HG02938 (cell line): ENCODE measurements at regions not wholly inside any gene's neighbourhood (a gene's known extent, or its start where the extent isn't known, plus 50 kb on each side); places are given as distances from the start of the nearest gene placed in this dataset.

Experiments used
- ATAC-seq: cut with Tn5 transposase; IDR thresholded peaks from one replicate; pipeline ENCODE4 v1.9.1; 2021; ENCODE audit warnings: mild to moderate bottlenecking, moderate library complexity; ENCODE audit not compliant: unreplicated experiment

GRCh38 chr14:101224356-101225156 lies 321.0 kb upstream of the RTL1 start:
- no peak for ATAC-seq

DNA sequence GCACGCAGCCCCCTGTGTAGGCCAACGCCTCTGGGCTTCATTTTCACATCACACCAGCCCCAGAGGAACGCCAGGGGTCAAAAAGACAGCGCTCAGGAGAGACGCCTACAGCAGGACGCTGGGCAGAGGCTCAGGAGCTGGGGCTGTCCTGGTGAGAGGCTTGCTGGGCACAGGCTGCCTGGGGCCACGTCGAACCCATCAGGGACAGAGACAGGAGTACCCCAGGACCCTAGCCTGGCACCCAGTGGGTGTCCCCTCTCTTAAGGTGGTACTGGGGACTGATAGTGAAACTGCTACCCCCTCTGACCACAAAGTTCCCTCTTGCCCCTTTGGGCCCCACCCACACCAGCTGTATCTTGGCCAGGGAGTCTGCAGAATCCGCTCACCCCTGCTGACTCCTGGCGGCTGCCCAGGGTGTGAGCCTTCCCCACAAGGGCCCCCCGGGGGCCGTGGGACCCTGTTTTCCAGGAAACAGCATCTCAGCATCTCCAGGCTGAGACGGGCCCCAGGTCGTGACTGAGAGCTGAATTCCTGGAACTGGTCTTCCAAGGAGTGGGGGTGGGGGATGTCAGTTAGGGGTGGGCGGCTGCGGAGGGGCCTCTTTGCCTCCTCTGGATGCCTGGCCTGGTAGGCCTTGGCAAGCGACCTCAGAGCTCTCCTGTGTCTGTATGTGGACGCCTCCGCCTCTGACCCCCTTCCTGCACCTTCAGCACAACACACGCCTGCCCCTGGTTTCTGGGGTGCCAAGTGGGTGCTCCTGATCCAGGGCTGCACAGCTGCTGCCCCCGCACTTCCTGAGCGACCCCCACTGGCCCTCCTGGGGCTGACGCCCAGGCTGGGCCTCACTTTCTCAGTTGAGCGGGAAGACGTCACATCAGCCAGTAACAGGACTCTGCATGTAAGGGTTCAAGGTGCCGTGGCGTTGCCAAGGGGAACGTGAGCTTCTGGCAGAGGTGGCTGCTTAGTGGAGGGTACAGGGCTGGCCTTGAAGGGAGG lies 321.9 kb upstream of the RTL1 start:
- ATAC-seq: no peak

- ATAC-seq: no peak
These were observed 322.7 kb upstream of the RTL1 start for GRCh38 chr14:101226265-101226602.

- ATAC-seq: no peak
These were observed 323.3 kb upstream of the RTL1 start for GRCh38 chr14:101226603-101227425.

GRCh38 chr14:101227611-101228594 lies 324.4 kb upstream of the RTL1 start:
- no peak for ATAC-seq

DNA sequence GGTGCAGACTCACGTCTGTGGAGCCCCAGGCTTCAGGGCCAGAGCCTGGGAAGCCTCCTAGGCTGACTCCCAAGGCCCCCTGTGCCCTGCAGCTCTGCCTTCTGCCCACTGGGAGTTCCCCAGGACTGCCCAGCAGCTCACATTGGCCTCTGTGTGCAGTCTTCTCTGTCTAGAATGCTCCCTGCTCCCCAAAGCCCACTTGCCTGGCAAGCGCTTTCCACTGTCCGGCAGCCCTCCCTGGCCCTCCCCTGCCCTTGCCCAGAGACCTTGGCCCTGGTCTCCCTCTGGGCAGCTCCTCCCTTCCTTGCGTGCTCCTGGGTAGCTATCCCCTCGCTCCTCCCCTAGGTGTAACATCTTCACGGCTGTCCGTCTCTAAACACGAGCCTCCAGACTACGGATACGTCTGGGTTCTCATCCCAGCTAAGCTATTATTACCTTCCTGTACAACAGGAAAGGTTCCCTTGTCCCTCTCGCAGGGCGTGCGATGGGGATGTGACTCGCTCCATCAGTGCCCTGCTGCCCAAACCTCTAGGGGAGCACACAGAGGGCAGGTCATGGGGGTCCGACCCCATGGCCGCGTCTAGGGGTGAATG lies 325.5 kb upstream of the RTL1 start:
- ATAC-seq: no peak

DNA sequence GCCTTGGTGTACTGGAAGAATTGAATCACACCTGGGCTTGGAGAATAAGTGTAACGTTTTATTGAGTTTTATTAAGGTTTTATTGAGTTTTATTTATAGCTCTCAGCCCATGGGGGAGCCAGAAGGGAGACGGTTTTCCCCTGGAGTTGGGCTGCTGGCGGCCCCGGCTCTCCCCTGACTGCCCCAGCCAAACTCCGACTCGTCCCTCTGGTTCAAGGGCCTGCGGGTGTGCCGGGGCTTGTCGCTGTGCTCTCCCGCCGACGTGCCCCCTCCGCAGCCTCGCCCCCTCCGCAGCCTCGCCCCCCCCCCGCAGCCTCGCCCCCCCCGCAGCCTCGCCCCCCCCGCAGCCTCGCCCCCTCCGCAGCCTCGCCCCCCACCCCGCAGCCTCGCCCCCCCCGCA lies 326.1 kb upstream of the RTL1 start:
- ATAC-seq: no peak

DNA sequence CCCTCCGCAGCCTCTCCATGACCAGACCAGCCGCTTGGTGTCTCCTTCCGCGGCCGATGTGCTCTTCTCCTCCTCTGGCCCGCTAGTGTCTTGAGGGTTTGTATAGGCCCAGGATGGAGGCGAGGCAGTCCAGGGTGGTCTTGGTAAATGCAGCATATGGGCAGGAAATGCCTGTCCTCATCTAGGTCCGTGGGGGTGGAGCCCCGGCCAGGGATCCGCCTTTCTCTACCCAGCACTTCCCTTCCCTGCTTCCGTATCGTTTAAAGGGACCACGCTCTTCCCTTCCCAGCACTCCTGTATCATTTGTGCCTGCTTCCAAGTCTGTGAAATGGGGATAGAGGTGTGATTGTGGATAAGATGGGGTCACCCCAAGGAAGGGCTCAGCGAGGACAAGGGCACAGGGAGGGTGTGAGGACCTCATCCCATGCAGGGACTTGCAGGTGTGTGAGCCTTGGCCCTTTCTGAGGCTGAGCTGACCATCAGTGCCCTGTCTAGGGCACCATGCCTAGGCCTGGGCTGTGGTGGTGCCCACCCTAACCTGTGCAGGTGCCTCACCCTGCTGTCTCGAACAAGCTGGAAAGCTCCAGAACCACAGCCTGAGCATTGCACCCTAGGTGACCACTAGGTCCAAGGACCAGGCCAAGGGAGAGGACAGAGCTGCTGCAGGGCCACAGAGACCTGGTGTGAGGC lies 326.8 kb upstream of the RTL1 start:
- ATAC-seq: no peak

DNA sequence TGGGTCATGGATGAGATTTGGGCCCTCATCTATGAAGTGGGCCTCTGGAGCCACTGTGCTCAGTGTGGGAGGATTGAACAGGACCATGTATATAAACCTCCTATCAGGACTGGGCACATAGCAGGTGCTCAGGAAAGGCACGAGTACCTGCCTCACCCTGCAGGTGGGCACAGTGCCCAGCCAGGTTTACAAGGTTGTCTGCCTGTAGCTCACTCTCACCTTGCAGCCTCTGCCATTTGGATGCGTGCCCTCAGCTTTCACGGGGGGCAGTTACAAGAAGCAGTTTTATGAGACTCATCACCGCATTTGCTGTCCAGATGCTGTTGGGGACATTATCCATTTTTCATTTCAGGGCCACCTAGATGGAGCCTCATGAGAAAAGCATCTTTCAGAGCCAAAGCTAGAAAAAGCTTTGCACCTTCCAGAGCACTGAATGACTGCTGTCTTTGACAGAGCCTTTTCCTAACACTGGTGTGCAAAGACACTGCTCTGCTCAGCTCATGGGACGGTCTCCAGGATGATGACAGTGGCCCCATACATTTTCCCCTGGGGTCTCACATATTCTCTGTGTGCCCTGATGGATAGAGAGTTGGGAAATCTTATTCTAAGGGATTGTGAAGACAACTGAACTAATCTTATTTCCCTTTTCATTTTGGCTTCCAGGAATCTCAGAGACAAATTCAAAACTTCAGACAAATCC lies 327.5 kb upstream of the RTL1 start:
- ATAC-seq: no peak

GRCh38 chr14:101231828-101232227 lies 328.3 kb upstream of the RTL1 start:
- no peak for ATAC-seq

DNA sequence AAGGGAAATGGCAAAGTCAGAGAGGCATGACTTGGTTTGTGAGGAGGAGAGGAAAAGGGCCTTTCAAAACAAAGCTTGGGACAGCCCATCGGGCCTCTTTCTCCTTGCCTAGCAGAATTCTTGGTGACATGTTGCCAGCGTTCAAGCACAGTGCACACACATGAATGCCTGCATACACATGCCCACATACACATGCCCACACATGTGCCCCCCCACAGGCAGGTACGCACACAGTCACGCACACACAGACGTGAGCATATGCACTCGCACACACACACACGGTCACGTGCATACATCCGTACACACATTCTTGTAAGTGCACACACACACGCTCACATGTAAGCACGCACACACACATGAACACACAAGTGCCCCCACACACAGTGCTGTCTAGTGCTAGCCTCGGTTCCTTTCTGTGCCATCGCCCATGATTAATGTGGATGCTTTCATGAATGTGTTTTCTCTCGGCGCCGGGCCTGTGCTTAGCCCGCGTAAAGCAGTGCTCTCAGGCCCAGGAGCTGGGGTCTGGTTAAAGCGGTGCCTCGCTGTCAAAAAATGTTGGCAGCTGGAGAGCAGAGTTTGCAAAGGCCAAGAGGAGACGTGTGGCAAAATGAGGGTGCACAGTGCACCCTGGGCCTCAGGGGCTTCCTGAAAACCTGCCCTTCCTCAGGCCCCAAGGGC lies 328.8 kb upstream of the DIO3 start:
- ATAC-seq: no peak

GRCh38 chr14:101233021-101233366 lies 328.3 kb upstream of the DIO3 start:
- no peak for ATAC-seq

GRCh38 chr14:101233391-101233790 lies 327.9 kb upstream of the DIO3 start:
- ATAC-seq: no peak

DNA sequence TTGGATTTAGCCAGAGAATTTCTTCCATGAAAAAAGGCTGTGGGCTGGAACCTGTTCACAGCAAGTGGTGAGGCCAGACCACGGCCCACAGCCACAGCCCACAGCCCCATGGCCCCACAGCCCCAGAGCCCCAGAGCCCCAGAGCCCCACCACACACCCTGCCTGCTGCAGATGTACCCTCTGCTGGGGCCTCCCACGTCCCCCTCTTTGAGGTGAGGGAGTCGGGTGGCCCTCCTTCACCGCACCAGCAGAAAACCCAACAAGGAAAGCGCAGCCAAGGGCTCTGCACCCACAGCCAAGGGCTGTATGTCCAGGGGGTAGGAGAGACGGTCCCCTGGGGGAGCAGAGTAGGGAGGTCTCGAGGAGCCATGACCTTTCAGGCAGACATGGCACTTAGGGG lies 327.5 kb upstream of the DIO3 start:
- no peak for ATAC-seq

- ATAC-seq: no peak
These were observed 326.9 kb upstream of the DIO3 start for GRCh38 chr14:101234244-101234937.

DNA sequence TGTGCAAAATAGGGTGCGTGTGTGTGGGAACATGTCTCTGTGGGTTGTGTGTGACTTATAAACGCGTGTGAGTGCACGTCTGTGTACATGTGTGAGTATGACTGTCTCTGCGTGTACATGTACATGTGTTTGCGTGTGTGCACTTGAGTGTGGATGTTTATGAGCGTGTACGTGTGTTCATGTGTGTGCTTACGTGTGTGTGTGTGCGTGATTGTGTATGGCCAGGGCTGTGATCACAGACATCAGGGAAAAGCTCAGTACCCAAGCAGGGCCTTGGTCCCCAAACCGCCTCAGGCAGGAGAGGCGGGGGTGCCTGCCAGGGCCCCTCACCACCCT lies 326.3 kb upstream of the DIO3 start:
- no peak for ATAC-seq

DNA sequence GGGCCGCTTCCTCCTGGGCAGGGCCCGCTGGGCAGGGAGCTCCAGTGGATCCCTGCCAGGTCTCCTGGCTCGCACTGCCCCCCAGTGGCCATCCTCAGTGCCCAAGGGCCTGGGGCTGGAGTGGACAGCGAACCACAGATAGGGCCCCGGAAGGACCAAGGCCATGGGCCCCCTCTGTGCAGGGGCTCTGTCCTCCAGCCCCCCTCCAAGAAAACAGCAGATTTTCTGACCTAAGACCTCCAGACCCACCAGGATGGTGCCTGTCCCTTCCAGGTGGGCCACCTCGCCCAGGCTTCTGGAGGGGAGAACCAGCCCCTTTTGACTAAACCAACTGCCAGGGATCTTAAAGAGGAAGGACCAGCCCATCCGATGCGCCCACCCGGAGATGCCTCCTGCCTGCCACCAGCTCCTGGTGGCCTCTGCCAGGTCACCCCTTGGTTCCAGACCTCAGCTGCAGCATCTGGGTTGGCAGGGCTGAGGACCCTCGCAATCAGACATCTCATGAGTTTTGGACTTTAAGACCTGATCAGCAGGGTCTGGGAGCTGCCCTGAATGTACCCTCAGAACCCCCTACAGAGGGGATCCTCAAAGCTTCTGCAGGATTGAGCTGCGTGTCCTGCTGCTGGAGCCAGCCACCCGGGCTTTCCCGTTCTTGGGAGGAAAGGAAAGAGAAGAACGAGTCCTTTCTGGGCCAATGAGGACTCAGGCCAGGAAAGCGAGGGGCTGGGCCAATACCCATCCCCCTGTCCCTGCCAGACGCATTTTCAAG lies 325.8 kb upstream of the DIO3 start:
- ATAC-seq: no peak
